NOMO-1 treated with DMSO at 0.1 percent for 48 hours (cell line): ENCODE measurements at regions not wholly inside any gene's neighbourhood (a gene's known extent, or its start where the extent isn't known, plus 50 kb on each side); places are given as distances from the start of the nearest gene placed in this dataset.
"Not testable (repeated sequence)": the region's sequence is repeated elsewhere in the genome, so short reads cannot be mapped to it uniquely, and the experiment has no call there.

ENCODE experiments used
- DNase-seq: peaks from one replicate; lab custom pipeline; 2025; ENCODE audit not compliant: unreplicated experiment; lab: John Stamatoyannopoulos, UW

DNA sequence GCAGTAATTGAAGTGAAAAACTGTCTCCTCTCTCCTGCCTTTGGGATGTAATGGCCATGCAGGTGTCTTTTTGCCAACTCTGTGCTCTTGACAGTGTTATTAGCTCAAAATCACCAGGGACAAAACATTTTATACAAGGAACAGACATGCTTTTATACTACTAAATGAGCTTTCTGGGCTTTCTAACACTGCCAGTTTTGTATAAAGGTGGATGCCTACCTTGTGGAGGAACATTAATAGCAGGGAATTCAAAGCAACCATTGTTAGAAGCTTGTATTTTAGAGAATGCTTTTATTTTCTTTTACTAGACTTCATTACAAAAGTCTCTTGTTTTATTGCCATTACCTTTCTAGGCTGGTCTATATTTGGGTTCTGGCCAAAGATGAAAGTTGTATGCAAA is 54.7 kb upstream of the ARSJ start:
- DNase-seq: no peak

DNA sequence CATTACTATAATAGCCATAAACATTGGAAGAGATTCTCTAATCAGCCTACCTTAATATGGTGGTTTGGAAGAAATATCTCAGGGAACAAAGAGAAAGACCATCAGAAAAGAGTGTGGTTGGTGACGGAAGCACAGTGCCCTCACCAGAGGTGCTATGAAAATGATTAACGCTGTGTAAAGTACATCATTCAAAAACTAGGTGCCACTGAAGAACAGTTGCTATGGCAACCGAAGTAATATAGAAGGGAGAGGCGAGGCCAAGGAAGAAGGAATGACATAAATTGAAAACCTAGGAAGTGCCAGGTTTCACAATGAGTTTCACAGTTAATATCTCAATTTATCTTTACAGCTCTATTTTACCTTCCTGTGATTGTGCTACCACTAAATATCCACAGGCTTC is 57.0 kb upstream of the ARSJ start:
- no peak for DNase-seq

DNA sequence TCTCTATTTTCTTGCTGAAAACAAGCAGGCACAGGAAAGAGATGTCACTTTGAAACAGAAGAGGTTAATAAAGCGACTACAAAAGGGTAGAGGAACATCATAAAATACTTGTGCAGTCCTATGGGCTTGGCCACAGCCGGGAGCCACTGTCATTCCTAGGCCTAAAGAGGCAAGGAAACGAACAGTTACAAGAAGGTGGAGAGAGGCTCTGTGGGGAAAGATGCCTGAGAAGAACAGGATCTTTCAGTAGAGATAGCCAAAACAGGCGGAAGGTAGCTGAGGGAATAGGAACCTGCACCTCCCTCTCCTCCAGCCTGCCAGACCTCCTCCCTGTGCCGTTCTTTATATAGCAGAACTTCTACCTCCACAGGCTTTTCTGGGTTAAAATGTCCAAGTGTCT is 57.4 kb upstream of the ARSJ start:
- no peak for DNase-seq

DNA sequence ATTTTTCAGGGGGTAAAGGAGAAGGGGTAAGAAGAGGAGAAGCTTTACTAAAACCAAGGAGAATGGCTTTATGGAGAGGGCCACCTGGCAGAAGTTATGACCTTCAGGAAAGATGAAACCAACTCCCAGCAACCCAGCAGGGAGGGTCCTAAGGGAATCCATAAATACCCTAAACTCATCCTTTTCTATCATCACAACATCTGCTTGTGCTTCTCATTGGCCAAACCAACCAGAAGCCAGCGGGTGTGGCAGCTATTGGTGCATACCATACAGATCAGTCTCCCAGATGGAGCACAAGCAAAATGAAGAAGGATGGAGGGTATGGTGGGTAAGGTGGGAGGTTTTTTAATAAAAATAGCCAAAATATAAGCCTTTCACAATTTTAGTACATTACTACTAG is 58.5 kb upstream of the ARSJ start:
- DNase-seq: no peak

DNA sequence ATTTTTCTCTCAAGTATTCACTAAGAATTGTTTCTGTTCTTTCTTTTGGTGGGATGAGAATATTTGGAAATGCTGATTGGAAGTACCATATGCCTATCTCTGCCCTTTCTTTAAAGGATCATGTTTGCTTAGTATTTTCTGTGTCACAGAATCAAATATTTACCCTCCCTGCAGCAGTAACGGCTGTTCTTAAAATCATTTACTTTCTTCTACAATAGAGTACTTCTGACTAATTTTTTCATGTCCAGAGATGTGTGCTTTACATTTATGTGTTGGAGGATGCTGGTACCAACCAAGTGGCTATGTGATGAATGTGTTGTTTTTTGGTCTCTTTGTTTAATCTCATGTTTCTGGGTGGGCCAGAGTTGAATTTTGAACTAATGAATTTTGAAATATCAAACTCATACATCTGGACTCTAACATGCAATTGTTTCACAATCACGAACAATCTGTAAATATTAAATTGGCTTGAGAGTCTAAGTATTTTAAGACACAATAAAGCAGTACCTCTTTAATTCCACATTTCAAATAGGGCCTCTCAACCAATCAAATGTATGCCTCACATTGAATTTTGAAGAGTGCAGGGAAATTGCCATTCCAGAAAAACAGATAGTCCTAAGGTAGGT is 59.4 kb upstream of the ARSJ start:
- no peak for DNase-seq

DNA sequence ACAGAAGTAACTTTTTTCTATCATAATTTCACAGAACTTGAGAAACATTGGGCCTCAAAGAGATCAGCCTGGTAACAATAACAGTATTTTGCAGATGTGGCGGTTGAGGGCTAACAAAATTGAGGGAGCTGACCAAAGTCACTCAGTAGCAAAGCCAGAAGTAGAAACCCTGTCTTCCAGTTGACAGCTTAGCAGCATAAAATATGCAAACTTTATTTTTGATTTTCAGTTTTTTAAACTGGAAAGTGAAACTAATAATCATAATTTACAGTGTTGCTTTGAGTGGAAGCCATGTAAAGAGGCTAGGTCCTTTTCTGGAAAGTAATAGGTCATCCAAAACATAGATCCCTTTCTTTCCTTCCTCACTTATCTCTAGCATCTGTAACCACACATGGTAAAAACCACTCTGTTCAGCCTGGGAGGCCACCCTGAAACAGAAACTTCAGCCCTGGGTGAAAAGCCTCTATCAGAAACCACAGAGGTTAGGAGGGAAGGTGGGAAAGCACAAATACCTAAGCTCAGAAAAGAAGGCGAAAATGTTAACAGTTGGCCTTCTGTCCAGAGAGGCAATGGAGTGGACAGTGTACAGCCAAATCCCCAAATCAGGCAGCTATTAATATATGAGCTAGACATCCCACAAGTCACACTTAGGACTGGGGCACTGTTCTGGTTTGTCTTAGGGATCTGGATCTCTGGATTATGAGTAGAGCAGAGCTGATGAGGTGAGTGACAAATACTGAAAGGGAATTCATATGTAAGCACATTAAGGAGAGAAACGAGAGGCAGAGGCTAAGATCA is 61.1 kb upstream of the ARSJ start:
- DNase-seq: no peak

DNA sequence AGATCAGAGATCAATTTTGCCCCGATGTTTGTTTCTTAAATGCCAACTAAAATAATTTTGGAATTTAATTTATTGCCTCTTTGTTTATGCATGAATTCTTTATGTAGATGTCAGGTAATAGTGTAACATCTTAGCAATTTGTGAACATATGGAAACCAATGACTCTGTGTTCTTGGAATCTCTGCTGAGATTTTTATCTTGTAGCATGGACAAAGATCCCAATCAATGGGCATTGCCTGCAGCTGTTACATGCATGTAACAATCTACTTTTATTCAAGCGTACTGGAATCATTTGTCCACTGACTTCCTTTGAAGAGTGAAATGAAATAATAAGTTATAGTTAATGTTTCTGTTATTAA is 61.6 kb upstream of the ARSJ start:
- DNase-seq: no peak

DNA sequence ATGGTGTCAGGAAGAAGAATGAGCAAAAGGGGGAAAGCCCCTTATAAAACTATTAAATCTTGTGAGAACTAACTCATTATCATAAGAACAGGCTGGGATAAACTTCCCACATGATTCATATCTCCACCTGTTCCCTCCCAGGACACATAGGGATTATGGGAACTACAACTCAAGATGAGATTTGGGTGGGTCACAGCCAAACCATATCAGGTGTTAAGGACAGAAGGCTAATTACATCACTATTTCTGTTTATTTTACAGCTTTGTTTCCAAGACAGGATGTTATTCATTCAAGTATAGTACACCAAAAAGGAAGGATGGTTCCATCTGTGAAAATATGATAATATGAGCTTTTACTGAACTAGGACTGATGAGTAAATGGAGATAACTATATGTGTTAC is 63.7 kb upstream of the ARSJ start:
- no peak for DNase-seq

DNA sequence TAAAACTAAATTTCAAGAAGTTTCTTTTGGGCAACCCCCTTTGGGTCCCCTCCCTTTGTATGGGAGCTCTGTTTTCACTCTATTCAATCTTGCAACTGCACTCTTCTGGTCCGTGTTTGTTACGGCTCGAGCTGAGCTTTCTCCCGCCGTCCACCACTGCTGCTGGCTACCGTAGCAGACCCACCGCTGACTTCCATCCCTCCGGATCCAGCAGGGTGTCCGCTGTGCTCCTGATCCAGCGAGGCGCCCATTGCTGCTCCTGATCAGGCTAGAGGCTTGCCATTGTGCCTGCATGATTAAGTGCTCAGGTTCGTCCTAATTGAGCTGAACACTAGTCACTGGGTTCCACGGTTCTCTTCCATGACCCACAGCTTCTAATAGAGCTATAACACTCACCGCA is 64.9 kb upstream of the ARSJ start:
- not testable (repeated sequence) for DNase-seq

DNA sequence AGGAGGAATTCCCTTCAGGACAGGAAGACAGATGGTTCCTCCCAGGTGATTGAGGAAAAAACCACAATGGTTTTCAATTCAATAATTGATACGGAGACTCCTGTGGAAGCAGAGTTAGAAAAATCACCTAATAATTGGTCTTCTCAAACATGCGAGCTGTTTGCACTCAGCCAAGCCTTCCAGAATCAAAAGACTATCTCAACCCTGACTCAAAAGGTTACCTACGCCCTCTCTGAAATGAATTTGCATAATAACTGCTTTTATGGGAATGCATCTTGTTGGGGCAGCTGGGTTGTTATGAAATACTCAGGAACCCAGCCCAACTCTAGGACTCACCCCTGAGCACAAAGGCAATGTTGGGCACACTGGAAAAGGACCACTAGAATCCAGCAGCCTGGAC is 66.9 kb upstream of the ARSJ start:
- DNase-seq: no peak

DNA sequence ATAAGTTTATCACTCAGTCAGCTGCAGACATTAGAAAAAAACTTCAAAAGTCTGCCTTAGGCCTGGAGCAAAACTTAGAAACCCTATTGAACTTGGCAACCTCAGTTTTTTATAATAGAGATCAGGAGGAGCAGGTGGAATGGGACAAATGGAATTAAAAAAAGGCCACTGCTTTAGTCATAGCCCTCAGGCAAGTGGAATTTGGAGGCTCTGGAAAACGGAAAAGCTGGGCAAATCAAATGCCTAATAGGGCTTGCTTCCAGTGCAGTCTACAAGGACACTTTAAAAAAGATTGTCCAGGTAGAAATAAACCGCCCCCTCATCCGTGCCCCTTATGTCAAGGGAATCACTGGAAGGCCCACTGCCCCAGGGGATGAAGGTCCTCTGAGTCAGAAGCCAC is 68.7 kb upstream of the ARSJ start:
- DNase-seq: not testable (repeated sequence)

DNA sequence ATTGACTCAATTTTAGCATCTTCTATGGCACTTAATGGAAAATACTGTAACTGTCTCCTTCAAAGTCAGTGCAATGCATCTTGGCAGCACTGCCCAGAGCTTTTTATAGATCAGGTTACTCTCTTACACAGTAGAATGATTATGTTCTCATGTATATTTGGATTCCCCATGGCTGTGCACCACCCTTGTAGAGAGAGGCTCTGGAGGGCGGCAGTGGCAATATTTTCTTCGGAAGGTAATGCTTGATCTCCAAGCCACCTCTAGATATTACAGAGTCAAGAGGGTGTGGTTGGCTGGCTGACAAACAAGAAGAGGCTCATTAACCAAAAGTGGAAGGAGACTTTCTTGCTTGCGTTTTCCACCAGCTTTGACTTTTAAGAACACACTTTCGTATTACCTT is 72.8 kb upstream of the ARSJ start:
- DNase-seq: no peak

DNA sequence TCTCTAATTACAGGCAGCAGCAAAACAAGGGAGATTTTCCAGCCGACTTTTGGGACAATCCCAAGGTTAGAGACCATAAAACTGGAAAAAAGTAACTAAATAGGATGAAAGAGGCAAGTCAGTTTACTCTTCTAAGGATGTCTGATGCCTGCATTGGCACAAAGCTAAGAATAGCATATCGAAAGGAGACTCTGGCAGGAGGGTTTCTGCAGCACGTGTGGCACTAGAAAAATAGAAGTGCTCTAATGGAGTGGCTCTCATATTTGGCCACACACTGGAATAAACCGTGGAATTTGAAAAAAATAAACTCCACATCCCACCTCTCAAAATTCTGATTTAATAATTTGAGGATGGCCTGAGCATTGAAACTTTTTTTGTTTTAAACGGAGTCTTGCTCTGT is 77.2 kb upstream of the ARSJ start:
- DNase-seq: no peak

DNA sequence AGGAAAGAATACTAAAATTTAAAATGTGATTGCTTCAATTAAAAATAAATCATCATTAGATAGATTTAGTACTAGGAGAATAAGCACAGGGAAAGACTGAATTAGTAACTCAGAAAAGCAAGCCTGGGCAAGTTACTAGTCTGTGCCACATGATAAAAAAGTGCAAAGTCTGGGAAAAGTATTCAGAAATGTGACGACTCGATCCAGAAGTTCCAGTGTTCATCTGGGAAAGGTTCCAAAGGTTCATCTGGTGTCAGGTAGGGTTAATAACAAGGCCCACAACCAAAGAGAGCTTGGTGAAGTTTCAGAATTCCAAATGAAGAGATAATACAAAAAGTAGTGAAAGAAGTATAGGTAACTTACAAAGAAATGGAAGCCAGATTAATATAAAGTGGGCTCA is 78.3 kb upstream of the ARSJ start:
- no peak for DNase-seq

DNA sequence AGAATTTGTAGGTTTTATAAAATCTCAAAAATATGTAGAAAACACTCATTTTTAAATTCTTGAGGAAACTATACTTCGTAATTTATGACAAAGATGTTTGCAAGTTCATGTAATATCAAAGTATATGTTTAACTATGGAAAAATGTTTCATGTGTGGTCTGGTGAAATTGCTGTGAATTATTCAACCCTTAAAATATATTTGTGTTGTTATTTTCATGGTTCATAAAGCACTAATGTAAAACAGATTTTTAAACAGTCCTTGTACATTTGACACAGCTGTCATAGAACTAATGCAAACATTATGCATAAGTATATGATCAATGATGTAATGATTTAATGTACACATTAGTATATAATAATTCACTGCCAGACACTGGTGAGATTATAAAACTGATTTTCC is 83.1 kb upstream of the ARSJ start:
- DNase-seq: no peak

DNA sequence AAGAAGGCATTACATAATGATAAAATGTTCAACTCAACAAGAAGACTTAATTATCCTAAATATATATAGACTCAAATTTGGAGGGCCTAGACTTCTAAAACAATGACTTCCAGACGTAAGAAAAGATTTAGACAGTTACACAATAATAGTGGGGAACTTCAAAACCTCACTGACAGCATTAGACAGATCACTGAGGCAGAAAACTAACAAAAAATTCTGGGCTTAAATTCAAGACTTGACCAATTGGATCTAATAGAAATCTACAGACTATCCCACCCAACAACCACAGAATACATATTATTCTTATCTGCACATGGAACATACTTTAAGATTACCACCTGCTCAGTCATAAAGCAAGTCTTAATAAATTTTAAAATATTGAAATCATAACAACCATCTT is 93.3 kb upstream of the ARSJ start:
- DNase-seq: no peak

DNA sequence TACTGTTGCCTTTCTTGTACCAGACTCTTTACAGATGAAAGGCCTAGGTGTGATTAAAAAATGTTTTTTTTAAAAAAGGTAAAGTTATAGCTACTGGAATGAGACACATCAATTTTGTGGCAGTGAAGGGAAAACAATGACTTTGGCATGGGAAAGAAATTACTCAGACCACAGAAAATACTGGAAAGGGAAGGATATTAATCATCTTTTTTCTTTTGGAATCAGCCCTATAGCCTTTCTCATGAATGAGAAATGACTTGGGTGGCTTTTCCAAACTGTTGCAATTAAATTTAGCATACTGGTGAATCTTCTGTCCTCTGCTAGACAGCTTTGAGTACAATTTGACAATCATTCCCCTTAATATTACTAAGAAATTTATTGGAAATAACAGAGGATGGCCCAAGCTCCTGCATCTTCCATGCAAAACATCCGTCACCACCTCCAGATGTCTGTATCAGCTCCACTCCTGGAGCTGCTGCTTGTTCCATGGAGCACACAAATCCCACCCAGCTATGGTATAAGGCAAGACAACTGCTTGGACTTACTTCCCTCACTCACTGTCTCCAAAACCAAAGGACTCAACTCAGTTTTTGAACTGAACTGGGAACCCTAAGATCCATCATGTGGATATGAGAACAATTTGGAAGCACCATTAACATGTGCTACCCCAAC is 97.6 kb upstream of the ARSJ start:
- DNase-seq: no peak

DNA sequence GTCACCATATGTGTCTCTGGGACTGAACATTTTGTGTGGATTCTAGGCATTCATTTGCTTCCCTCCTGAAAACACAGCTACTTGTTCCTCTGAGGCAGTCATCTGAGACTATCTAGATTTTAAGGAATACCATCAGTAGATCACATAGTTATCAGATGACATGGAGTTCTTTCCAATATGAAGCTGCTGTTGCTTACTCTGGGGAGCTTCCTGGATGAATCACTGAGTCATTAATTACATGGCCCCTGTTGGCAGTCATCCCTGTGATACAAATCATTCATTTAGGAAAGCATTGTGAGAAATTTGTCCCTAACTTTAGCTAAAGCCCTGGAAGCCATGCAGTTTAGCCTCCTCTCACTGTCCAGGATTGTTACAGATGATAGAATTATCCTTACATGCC is 98.2 kb upstream of the ARSJ start:
- no peak for DNase-seq

DNA sequence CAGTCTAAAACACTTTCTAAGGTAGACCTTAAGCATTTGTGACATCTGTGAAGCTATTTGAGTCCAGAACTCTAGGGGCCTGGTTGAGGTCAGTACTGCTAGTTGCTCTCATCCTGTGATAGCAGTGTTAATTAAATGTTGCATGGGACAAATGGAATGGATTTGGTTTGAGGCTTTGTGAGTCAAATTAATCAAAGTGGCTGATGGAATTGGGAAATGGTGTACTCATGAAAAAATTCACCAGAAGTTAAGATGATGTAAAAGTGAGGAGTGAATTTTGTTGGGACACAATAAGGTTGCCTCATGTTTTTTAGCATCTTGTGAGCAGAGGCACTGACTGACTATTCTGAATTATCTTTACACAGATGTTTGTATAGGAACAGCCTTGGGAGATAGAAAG is 99.2 kb upstream of the ARSJ start:
- no peak for DNase-seq

DNA sequence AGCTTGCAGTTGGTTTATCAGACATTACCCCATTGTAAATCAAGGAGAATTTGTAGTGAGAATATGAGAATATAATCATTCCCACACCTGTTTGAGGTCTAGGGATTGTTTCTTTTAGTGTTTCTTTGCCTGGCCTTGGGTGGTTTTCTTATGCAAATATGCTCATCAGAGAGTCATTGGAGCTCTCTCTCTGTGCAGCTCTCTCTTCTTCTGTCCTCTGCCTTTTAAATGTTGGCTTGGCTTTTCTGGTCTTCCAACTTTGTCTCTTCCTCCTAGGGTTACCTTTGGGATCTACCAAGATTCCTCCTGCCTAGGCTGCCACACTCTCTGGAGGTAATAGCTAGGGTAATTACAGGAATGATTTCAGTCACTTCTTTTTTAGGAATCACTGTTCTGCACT is 102.3 kb upstream of the ARSJ start:
- DNase-seq: no peak

DNA sequence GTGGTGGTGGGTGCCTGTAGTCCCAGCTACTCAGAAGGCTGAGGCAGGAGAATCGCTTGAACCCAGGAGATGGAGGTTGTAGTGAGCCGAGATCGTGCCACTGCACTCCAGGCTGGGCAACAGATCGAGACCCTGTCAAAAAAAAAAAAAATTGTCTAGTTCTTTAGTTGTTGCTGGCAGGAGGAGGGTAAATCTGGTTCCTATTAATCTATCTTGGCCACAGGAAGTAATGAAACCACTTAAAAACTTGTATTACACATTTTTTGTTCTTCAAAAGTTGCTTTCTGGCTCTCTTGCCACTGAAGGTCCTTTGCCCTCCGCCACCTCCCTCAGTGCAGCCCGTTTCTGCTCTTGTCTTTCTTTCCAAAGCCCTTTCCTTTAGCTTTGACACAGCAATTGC is 102.9 kb upstream of the ARSJ start:
- no peak for DNase-seq

DNA sequence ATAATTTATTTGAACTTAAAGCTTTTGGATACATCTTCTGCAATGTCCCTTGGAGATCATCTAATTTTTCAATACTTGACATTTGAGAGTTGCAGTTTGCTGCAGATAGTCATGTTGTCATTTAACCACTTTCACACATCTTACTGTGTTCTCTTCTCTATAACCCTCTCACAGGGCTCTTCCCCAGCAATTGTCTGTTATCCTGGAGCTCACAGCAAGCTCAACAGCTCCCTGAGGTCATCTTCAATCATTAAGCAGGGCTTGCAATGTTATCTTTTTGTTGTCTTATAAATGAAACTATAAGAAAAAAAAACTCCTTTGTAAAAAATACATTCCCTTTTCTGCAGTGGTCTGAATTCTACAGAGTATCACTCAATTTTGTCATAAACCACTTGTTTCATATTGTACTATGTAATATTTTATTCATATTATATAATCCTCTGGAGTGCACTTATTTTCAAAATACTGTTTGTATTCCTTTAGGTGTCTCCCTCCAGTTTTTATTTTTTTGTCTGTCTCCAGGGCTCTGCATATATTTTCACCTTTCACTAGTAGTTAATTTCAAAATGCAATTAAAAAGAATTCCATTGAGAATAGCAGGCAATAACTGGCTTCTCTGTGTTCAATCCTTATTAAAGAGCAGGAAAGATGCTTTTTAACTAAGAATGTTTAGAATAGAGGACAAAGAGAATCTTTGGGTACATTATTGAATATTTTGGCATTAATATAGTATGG is 106.3 kb upstream of the ARSJ start:
- no peak for DNase-seq
